OCI-LY7 (cell line): ENCODE measurements at regions not wholly inside any gene's neighbourhood (a gene's known extent, or its start where the extent isn't known, plus 50 kb on each side); places are given as distances from the start of the nearest gene placed in this dataset.

Source experiments
- BruUV-seq: library from RNA; stranded (reverse); fragments of 400-500 nt; replicated peaks from 2 replicates; lab custom pipeline; 2021; lab: Mats Ljungman, UMichigan
- CTCF ChIA-PET: fragments of 300-600 bp; sonication (Branson Sonifier 250); formaldehyde crosslinking; loops from one replicate; lab custom pipeline; 2022; ENCODE audit warnings: antibody characterized with exemption; ENCODE audit not compliant: unreplicated experiment; lab: Charles Lee
- POLR2A ChIA-PET: fragments of 300-600 bp; sonication (Branson Sonifier 250); formaldehyde crosslinking; loops from one replicate; lab custom pipeline; 2022; ENCODE audit warnings: antibody characterized with exemption; lab: Charles Lee
- DNase-seq: peaks from one replicate; pipeline ENCODE4 v3.0.0-alpha.2; 2015; ENCODE audit warnings: low spot score
- H2AFZ ChIP-seq: fragments of 200-600 bp; sonication (generic), shearing (Covaris generic); 2 replicates; pipeline ENCODE4 v1.6.1; 2014; ENCODE audit warnings: mild to moderate bottlenecking, antibody characterized with exemption, low read length, moderate library complexity
- H3K27ac ChIP-seq: fragments of 200-600 bp; sonication (generic); 2 replicates; pipeline ENCODE4 v1.5.1; 2014; ENCODE audit warnings: mixed run types, low read depth, mild to moderate bottlenecking, moderate library complexity, low read length, inconsistent platforms; ENCODE audit not compliant: poor library complexity, severe bottlenecking
- H3K36me3 ChIP-seq: fragments of 200-600 bp; sonication (generic); 2 replicates; pipeline ENCODE4 v1.6.1; 2014; ENCODE audit warnings: mild to moderate bottlenecking, antibody characterized with exemption, low read length, moderate library complexity, mixed read lengths; ENCODE audit not compliant: insufficient read depth
- H3K4me1 ChIP-seq: fragments of 200-600 bp; sonication (generic); 2 replicates; pipeline ENCODE4 v1.5.1; 2014; ENCODE audit warnings: mild to moderate bottlenecking, low read length; ENCODE audit not compliant: insufficient read depth, poor library complexity, severe bottlenecking
- H3K4me2 ChIP-seq: fragments of 200-600 bp; sonication (generic); 2 replicates; pipeline ENCODE4 v1.6.1; 2014; ENCODE audit warnings: mild to moderate bottlenecking, low read length
- H3K4me3 ChIP-seq: fragments of 200-600 bp; sonication (generic); 2 replicates; pipeline ENCODE4 v1.5.1; 2014; ENCODE audit warnings: mild to moderate bottlenecking, low read depth, low read length; ENCODE audit not compliant: poor library complexity, severe bottlenecking
- H3K79me2 ChIP-seq: fragments of 200-600 bp; sonication (generic); 2 replicates; pipeline ENCODE4 v1.6.1; 2016; ENCODE audit warnings: low read depth, mild to moderate bottlenecking, low read length, moderate library complexity, mixed read lengths; ENCODE audit not compliant: insufficient read depth
- H3K9me2 ChIP-seq: fragments of 200-600 bp; sonication (generic); 2 replicates; pipeline ENCODE4 v1.6.1; 2016; ENCODE audit warnings: mild to moderate bottlenecking, low read length, mixed read lengths; ENCODE audit not compliant: insufficient read depth
- H3K9me3 ChIP-seq: fragments of 200-600 bp; sonication (generic); 2 replicates; pipeline ENCODE4 v1.6.1; 2014; ENCODE audit warnings: mild to moderate bottlenecking, mixed run types, low read length, mixed read lengths
- H4K20me1 ChIP-seq: fragments of 200-600 bp; sonication (generic); 2 replicates; pipeline ENCODE4 v1.6.1; 2014; ENCODE audit warnings: mild to moderate bottlenecking, antibody characterized with exemption, low read length, moderate library complexity, mixed read lengths; ENCODE audit not compliant: insufficient read depth
- CTCF ChIP-seq: fragments of 200-600 bp; sonication (generic); conservative IDR thresholded peaks from 2 replicates; pipeline ENCODE4 v1.5.1; 2014; ENCODE audit warnings: mild to moderate bottlenecking, antibody characterized with exemption, low read length, moderate library complexity, mixed read lengths
- EZH2phosphoT487 ChIP-seq: fragments of 200-600 bp; sonication (generic); IDR thresholded peaks from 2 replicates; pipeline ENCODE4 v1.6.1; 2018; ENCODE audit warnings: low read depth, borderline replicate concordance, mild to moderate bottlenecking, mixed run types, antibody characterized with exemption, low read length, moderate library complexity, mixed read lengths
- intact Hi-C: fragments of 100-400 bp; cut with micrococcal nuclease; formaldehyde crosslinking; loops from one replicate; pipeline ENCODE4 v1.10.0; 2022; ENCODE audit not compliant: unreplicated experiment

GRCh38 chr6:43877463-43878126 is 107.6 kb downstream of the VEGFA start:
- POLR2A ChIA-PET, result no interaction called here
- TF ChIP-seq CTCF (no peak), EZH2phosphoT487 (no peak)
- Histone ChIP-seq H3K4me2 (no peak overlapping the region), H3K27ac (no peak overlapping the region), H2AFZ (no peak overlapping the region), H3K9me2 (no peaks in the 10 kb centered on the region), H3K36me3 (no peaks in the 10 kb centered on the region), H3K79me2 (no peaks in the 10 kb centered on the region), H4K20me1 (no peaks in the 10 kb centered on the region), H3K9me3 (no peaks in the 10 kb centered on the region), H3K4me1 (no peaks in the 10 kb centered on the region), H3K4me3 (no peak overlapping the region)
- BruUV-seq, result no TSS peak
- no peak for DNase-seq
- CTCF ChIA-PET, result no interaction called here
- intact Hi-C loops, result no loop called here

GRCh38 chr6:43877036-43877435 is 107.0 kb downstream of the VEGFA start:
- Histone ChIP-seq H3K4me1 (no peaks in the 10 kb centered on the region), H3K4me2 (no peak overlapping the region), H2AFZ (no peak overlapping the region), H3K79me2 (no peaks in the 10 kb centered on the region), H3K4me3 (no peak overlapping the region), H3K9me2 (no peaks in the 10 kb centered on the region), H4K20me1 (no peaks in the 10 kb centered on the region), H3K36me3 (no peaks in the 10 kb centered on the region), H3K9me3 (no peaks in the 10 kb centered on the region), H3K27ac (no peak overlapping the region)
- CTCF ChIA-PET, result no interaction called here
- POLR2A ChIA-PET, result interaction anchor here (0.7 kb wide), 1 partner anchor 233 kb away, joined by 5 read pairs; no protein-coding TSS in a partner anchor
- BruUV-seq, result no TSS peak
- intact Hi-C loops, result no loop called here
- no peak for TF ChIP-seq EZH2phosphoT487
- no peak for TF ChIP-seq CTCF
- DNase-seq, result no peak

- intact Hi-C loops, result no loop called here
These were observed 106.6 kb downstream of the VEGFA start for GRCh38 chr6:43876602-43877001.

More at GRCh38 chr6:43876602-43877001, 106.6 kb downstream of the VEGFA start:
- Histone ChIP-seq H3K79me2 (no peaks in the 10 kb centered on the region), H3K9me2 (no peaks in the 10 kb centered on the region), H3K27ac (no peak overlapping the region), H3K36me3 (no peaks in the 10 kb centered on the region), H3K4me2 (no peak overlapping the region), H3K4me3 (no peak overlapping the region), H3K9me3 (no peaks in the 10 kb centered on the region), H4K20me1 (no peaks in the 10 kb centered on the region), H2AFZ (no peak overlapping the region), H3K4me1 (no peaks in the 10 kb centered on the region)
- BruUV-seq, result no TSS peak
- no peak for DNase-seq
- ChIA-PET CTCF (no interaction called here), POLR2A (interaction anchor here (0.7 kb wide), 1 partner anchor 233 kb away, joined by 5 read pairs; no protein-coding TSS in a partner anchor)
- no peak for TF ChIP-seq CTCF
- no peak for TF ChIP-seq EZH2phosphoT487
